Breast epithelium (tissue), 4 donors: ENCODE measurements at regions not wholly inside any gene's neighbourhood (a gene's known extent, or its start where the extent isn't known, plus 50 kb on each side); places are given as distances from the start of the nearest gene placed in this dataset.

Source experiments
- DNase-seq, 2 donors: peaks; one replicate each; pipeline ENCODE4 v3.0.0-alpha.2; 2019; ENCODE audit warnings: low spot score in 2 of 2
- H3K27ac ChIP-seq, 2 donors: fragments of 200-600 bp; sonication (generic) in 1 of 2; one replicate each; pipeline ENCODE4 v1.5.1; 2016 to 2019; ENCODE audit warnings: mild to moderate bottlenecking in 1 of 2
- H3K27me3 ChIP-seq, 2 donors: fragments of 200-600 bp; sonication (generic) in 1 of 2; one replicate each; pipeline versions ENCODE4 v1.5.1 to v1.6.0; 2017 to 2019; ENCODE audit warnings: control low read depth in 1 of 2, mild to moderate bottlenecking in 1 of 2
- H3K36me3 ChIP-seq: fragments of 200-600 bp; one replicate; pipeline ENCODE4 v1.5.1; 2019
- H3K4me1 ChIP-seq, 2 donors: fragments of 200-600 bp; sonication (generic); one replicate each; pipeline ENCODE4 v1.5.1; 2016 to 2019; ENCODE audit warnings: control low read depth in 1 of 2
- H3K4me3 ChIP-seq, 3 donors: fragments of 200-600 bp; sonication (generic); 1 replicate in 2 of 3; 2 replicates in 1 of 3; pipeline ENCODE4 v1.5.1; 2016 to 2019; ENCODE audit warnings: mild to moderate bottlenecking in 3 of 3, moderate library complexity in 2 of 3
- H3K9me3 ChIP-seq, 2 donors: fragments of 200-600 bp; sonication (generic) in 1 of 2; one replicate each; pipeline ENCODE4 v1.5.1; 2016 to 2019; ENCODE audit warnings: control low read depth in 1 of 2
- POLR2A ChIP-seq: fragments of 450-650 bp; IDR thresholded peaks from one replicate; pipeline ENCODE4 v1.6.1; 2016; ENCODE audit warnings: antibody characterized with exemption, mild to moderate bottlenecking, moderate library complexity
- POLR2AphosphoS5 ChIP-seq, 3 donors: sonication (generic); formaldehyde crosslinking; IDR thresholded peaks; one replicate each; pipeline ENCODE4 v1.6.1; 2017; ENCODE audit warnings: antibody characterized with exemption in 3 of 3
- intact Hi-C: fragments of 100-400 bp; cut with DNase I; formaldehyde crosslinking; loops from one replicate; pipeline ENCODE4 v1.15.1; 2023; ENCODE audit warnings: low total_unique reads
- TF ChIP-seq, protein P1 (sequence below), 3 donors: fragments of 450-650 bp; IDR thresholded peaks; one replicate each; pipeline ENCODE4 v1.5.1; 2016 to 2017; ENCODE audit warnings: antibody characterized with exemption in 3 of 3, mild to moderate bottlenecking in 3 of 3, moderate library complexity in 3 of 3

GRCh38 chr2:121162893-121163292, 122.1 kb downstream of the TFCP2L1 start:
- no peaks in the 10 kb centered on the region for H3K36me3 ChIP-seq
- no peak overlapping the region for H3K27ac ChIP-seq
- no peak for DNase-seq
- peaks cover 0 to 2% of the 10 kb centered on the region in 2 donors for H3K9me3 ChIP-seq
- TF ChIP-seq POLR2AphosphoS5 (IDR thresholded peaks at IDR 0.05) (no peak), POLR2A (no peak)
- TF ChIP-seq, protein P1, sequence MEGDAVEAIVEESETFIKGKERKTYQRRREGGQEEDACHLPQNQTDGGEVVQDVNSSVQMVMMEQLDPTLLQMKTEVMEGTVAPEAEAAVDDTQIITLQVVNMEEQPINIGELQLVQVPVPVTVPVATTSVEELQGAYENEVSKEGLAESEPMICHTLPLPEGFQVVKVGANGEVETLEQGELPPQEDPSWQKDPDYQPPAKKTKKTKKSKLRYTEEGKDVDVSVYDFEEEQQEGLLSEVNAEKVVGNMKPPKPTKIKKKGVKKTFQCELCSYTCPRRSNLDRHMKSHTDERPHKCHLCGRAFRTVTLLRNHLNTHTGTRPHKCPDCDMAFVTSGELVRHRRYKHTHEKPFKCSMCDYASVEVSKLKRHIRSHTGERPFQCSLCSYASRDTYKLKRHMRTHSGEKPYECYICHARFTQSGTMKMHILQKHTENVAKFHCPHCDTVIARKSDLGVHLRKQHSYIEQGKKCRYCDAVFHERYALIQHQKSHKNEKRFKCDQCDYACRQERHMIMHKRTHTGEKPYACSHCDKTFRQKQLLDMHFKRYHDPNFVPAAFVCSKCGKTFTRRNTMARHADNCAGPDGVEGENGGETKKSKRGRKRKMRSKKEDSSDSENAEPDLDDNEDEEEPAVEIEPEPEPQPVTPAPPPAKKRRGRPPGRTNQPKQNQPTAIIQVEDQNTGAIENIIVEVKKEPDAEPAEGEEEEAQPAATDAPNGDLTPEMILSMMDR (IDR thresholded peaks at IDR 0.05) = no peak
- intact Hi-C loops = no loop called here
- H3K4me3 ChIP-seq = no peak overlapping the region
- no peaks in the 10 kb centered on the region for H3K4me1 ChIP-seq
- no peaks in the 10 kb centered on the region for H3K27me3 ChIP-seq

- H3K36me3 ChIP-seq = no peaks in the 10 kb centered on the region
- no peaks in the 10 kb centered on the region for H3K9me3 ChIP-seq
- no peak overlapping the region for H3K4me3 ChIP-seq
- DNase-seq = no peak
- H3K27me3 ChIP-seq = no peaks in the 10 kb centered on the region
- H3K27ac ChIP-seq = no peak overlapping the region
- TF ChIP-seq POLR2A (no peak), POLR2AphosphoS5 (IDR thresholded peaks at IDR 0.05) (no peak)
- TF ChIP-seq, protein P1 (IDR thresholded peaks at IDR 0.05) = no peak
- H3K4me1 ChIP-seq = no peaks in the 10 kb centered on the region
- intact Hi-C loops = no loop called here
These were observed 121.0 kb downstream of the TFCP2L1 start for GRCh38 chr2:121164042-121164441.

DNA sequence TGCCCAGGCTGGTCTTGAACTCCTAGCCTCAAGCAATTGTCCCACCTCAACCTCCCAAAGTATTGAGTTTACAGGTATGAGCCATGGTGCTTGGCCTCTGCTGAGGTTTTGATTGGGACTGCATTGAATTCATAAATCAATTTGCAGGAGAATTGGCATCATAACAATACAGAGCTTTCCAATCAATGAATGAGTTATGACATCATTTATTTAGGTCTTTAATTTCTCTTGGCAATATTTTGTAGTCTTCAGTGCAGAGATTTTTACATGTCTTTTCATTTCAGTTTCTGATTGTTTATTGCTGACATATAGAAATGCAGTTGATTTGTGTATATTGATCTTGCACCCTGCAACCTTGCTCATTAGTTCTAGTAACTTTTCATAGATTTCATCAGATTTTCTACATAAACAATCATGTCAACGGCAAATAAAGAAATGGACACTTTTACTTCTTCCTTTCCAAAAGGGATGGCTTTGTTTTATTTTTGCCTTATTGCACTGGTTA, 119.9 kb downstream of the TFCP2L1 start:
- TF ChIP-seq, protein P1 (IDR thresholded peaks at IDR 0.05) = no peak
- TF ChIP-seq POLR2AphosphoS5 (IDR thresholded peaks at IDR 0.05) (no peak), POLR2A (no peak)
- no peaks in the 10 kb centered on the region for H3K36me3 ChIP-seq
- no peaks in the 10 kb centered on the region for H3K9me3 ChIP-seq
- H3K4me1 ChIP-seq = no peaks in the 10 kb centered on the region
- no peak overlapping the region for H3K4me3 ChIP-seq
- DNase-seq = no peak
- H3K27me3 ChIP-seq = no peaks in the 10 kb centered on the region
- H3K27ac ChIP-seq = no peak overlapping the region
- intact Hi-C loops = no loop called here
